Neural progenitor cell (in vitro differentiated cells): ENCODE measurements at regions not wholly inside any gene's neighbourhood (a gene's known extent, or its start where the extent isn't known, plus 50 kb on each side); places are given as distances from the start of the nearest gene placed in this dataset.
A peak's percentile ranks its signal among the peaks of the same experiment; 100 is the strongest.

Experiments
- DNase-seq: peaks from one replicate; pipeline ENCODE4 v3.0.0-alpha.2; 2016; ENCODE audit warnings: low spot score
- H2AFZ ChIP-seq: fragments of 200-600 bp; sonication (generic); replicated peaks from 2 replicates; pipeline ENCODE4 v1.6.1; 2016; ENCODE audit warnings: antibody characterized with exemption
- H3F3A ChIP-seq: fragments of 200-600 bp; sonication (generic); 2 replicates; pipeline ENCODE4 v1.6.1; 2016; ENCODE audit warnings: antibody characterized with exemption, low read depth
- H3K27ac ChIP-seq: fragments of 200-600 bp; sonication (generic); 2 replicates; pipeline ENCODE4 v1.5.1; 2016; ENCODE audit warnings: mild to moderate bottlenecking
- H3K27me3 ChIP-seq: fragments of 200-600 bp; sonication (generic); 2 replicates; pipeline ENCODE4 v1.6.1; 2016; ENCODE audit warnings: mild to moderate bottlenecking, moderate library complexity
- H3K36me3 ChIP-seq: fragments of 200-600 bp; sonication (generic); 2 replicates; pipeline ENCODE4 v1.5.1; 2016
- H3K4me1 ChIP-seq: fragments of 200-600 bp; sonication (generic); 2 replicates; pipeline ENCODE4 v1.6.1; 2016; ENCODE audit warnings: mixed run types
- H3K4me2 ChIP-seq: fragments of 200-600 bp; sonication (generic); 2 replicates; pipeline ENCODE4 v1.6.1; 2016
- H3K4me3 ChIP-seq: fragments of 200-600 bp; sonication (generic); 2 replicates; pipeline ENCODE4 v1.5.1; 2016
- H3K79me2 ChIP-seq: fragments of 200-600 bp; sonication (generic); 2 replicates; pipeline ENCODE4 v1.6.1; 2016; ENCODE audit warnings: low read depth
- H3K9ac ChIP-seq: fragments of 200-600 bp; sonication (generic); 2 replicates; pipeline ENCODE4 v1.6.1; 2016
- H3K9me3 ChIP-seq: fragments of 200-600 bp; sonication (generic); 2 replicates; pipeline ENCODE4 v1.5.1; 2016; ENCODE audit warnings: low read depth
- H4K20me1 ChIP-seq: fragments of 200-600 bp; sonication (generic); 2 replicates; pipeline ENCODE4 v1.6.1; 2016; ENCODE audit warnings: low read depth
- H3K27ac Mint-ChIP-seq: 3 replicates; pipeline ENCODE4 v1.8.0; 2021; ENCODE audit warnings: mixed read lengths
- H3K27me3 Mint-ChIP-seq: 2 replicates; pipeline ENCODE4 v1.8.0; 2022; ENCODE audit warnings: low read depth, mild to moderate bottlenecking, inconsistent platforms, moderate library complexity, mixed read lengths; ENCODE audit not compliant: insufficient read depth
- H3K36me3 Mint-ChIP-seq: 3 replicates; pipeline ENCODE4 v1.8.0; 2021; ENCODE audit warnings: mixed read lengths
- H3K4me1 Mint-ChIP-seq: 3 replicates; pipeline ENCODE4 v1.8.0; 2021; ENCODE audit warnings: mixed read lengths
- H3K4me3 Mint-ChIP-seq: 3 replicates; pipeline ENCODE4 v1.8.0; 2021; ENCODE audit warnings: mild to moderate bottlenecking, moderate library complexity, mixed read lengths
- H3K9me3 Mint-ChIP-seq: 3 replicates; pipeline ENCODE4 v1.8.0; 2020; ENCODE audit warnings: mixed read lengths
- EZH2 ChIP-seq: fragments of 200-600 bp; sonication (generic); IDR thresholded peaks from 2 replicates; pipeline ENCODE4 v1.6.1; 2017; ENCODE audit warnings: antibody characterized with exemption, mild to moderate bottlenecking, moderate library complexity
- EZH2phosphoT487 ChIP-seq: fragments of 200-600 bp; sonication (generic); IDR thresholded peaks from 2 replicates; pipeline ENCODE4 v1.6.1; 2017; ENCODE audit warnings: antibody characterized with exemption
- TF ChIP-seq, protein P1 (sequence below): fragments of 200-600 bp; sonication (generic); IDR thresholded peaks from 2 replicates; pipeline ENCODE4 v1.5.1; 2017; ENCODE audit warnings: antibody characterized with exemption, mild to moderate bottlenecking

DNA sequence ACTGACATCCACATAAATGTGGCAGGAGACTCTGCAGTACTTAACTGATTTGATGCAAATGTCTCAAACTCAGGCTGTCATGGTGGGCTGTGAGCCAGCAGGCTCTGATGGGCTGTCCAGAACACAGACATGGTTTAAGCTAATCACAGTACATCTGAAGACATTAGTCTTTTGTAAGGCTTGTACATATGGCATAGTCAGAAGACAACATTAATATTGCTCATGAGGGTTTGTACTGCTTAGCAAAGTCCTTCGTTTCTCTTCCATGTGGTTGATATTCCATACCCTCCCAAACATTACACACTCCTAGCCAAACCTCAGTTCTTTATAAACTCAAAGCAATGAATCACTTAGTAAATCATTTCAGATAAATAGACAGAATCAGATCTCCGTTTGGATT lies 330.6 kb downstream of the RND3 start:
- Histone ChIP-seq H3K9me3 (no peaks in the 10 kb centered on the region), H3K4me1 (no peaks in the 10 kb centered on the region), H2AFZ (peak overlapping the region; percentile 85)

DNA sequence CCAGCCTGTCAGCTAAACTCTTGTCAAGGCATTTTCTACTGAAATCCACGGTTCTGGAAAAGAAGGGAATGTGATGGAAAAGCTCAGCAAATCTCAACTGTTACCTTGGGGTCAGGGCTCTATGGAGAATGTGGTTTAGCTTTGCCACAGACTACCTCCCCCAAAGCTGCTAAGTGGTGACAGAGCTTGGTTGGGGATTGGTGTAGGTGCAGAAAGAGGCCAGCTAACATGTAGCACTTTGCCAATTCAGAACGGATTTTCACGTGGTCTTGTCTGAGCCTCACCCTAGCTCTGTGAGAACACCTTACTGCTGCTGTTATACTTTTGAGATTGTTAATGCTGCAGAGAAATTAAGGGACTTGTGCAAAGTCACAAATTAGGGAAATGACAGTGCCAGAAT lies 331.1 kb downstream of the RND3 start:
- H3K4me1 Mint-ChIP-seq, result no peaks in the 10 kb centered on the region
- Histone ChIP-seq H3F3A (no peaks in the 10 kb centered on the region), H3K27me3 (no peaks in the 10 kb centered on the region), H4K20me1 (no peaks in the 10 kb centered on the region), H3K4me1 (no peaks in the 10 kb centered on the region), H3K4me2 (no peak overlapping the region), H3K27ac (no peak overlapping the region), H3K36me3 (no peaks in the 10 kb centered on the region), H3K9ac (no peak overlapping the region), H2AFZ (peak overlapping the region; percentile 85), H3K79me2 (no peaks in the 10 kb centered on the region), H3K9me3 (no peaks in the 10 kb centered on the region), H3K4me3 (no peak overlapping the region)
- no peak for DNase-seq
- no peaks in the 10 kb centered on the region for H3K36me3 Mint-ChIP-seq
- no peaks in the 10 kb centered on the region for H3K9me3 Mint-ChIP-seq
- no peak overlapping the region for H3K27ac Mint-ChIP-seq
- H3K27me3 Mint-ChIP-seq, result no peaks in the 10 kb centered on the region
- H3K4me3 Mint-ChIP-seq, result no peak overlapping the region
- no peak for TF ChIP-seq EZH2
- TF ChIP-seq, protein P1, sequence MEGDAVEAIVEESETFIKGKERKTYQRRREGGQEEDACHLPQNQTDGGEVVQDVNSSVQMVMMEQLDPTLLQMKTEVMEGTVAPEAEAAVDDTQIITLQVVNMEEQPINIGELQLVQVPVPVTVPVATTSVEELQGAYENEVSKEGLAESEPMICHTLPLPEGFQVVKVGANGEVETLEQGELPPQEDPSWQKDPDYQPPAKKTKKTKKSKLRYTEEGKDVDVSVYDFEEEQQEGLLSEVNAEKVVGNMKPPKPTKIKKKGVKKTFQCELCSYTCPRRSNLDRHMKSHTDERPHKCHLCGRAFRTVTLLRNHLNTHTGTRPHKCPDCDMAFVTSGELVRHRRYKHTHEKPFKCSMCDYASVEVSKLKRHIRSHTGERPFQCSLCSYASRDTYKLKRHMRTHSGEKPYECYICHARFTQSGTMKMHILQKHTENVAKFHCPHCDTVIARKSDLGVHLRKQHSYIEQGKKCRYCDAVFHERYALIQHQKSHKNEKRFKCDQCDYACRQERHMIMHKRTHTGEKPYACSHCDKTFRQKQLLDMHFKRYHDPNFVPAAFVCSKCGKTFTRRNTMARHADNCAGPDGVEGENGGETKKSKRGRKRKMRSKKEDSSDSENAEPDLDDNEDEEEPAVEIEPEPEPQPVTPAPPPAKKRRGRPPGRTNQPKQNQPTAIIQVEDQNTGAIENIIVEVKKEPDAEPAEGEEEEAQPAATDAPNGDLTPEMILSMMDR, result no peak
- no peak for TF ChIP-seq EZH2phosphoT487

More for the DNA sequence above, 330.6 kb downstream of the RND3 start:
- no peaks in the 10 kb centered on the region for H3K9me3 Mint-ChIP-seq
- H3K27ac ChIP-seq, result no peak overlapping the region
- H3K4me2 ChIP-seq, result no peak overlapping the region
- no peak overlapping the region for H3K9ac ChIP-seq
- H3K27ac Mint-ChIP-seq, result no peak overlapping the region
- H3K36me3 ChIP-seq, result no peaks in the 10 kb centered on the region
- H3K4me3 Mint-ChIP-seq, result no peak overlapping the region
- no peaks in the 10 kb centered on the region for H3K4me1 Mint-ChIP-seq
- no peak for DNase-seq
- no peaks in the 10 kb centered on the region for H3F3A ChIP-seq
- no peak overlapping the region for H3K4me3 ChIP-seq
- no peaks in the 10 kb centered on the region for H3K27me3 Mint-ChIP-seq
- H3K36me3 Mint-ChIP-seq, result no peaks in the 10 kb centered on the region
- H3K27me3 ChIP-seq, result no peaks in the 10 kb centered on the region
- H3K79me2 ChIP-seq, result no peaks in the 10 kb centered on the region
- TF ChIP-seq, protein P1, result no peak
- TF ChIP-seq EZH2phosphoT487, result no peak
- TF ChIP-seq EZH2, result no peak
- no peaks in the 10 kb centered on the region for H4K20me1 ChIP-seq

DNA sequence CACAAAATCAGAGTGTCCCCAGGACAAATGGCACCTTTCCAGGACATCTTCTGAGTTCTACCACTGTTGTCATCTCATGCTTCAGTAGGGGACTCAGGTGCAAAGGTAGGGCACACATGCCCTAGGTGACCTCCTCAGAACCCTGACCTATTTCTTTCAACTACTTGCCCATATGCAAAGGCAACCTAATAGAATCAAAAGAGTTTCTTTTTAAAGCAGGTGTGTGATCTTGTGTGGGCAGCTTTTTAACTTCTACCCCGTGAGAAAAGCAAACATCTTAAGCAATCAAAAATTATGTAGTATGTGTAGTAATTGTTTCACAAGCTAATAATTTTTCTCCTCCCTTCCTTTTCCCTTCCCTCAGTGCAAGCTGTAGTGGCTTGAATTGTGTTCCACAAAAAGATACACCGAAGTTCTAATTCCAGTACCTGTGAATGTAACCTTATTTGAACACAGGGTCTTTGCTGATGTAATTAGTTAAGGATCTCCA lies 333.1 kb downstream of the RND3 start:
- Mint-ChIP-seq H3K9me3 (no peaks in the 10 kb centered on the region), H3K4me1 (no peaks in the 10 kb centered on the region), H3K27me3 (no peaks in the 10 kb centered on the region), H3K27ac (no peak overlapping the region), H3K4me3 (no peak overlapping the region), H3K36me3 (no peaks in the 10 kb centered on the region)
- Histone ChIP-seq H3K9me3 (no peaks in the 10 kb centered on the region), H3K4me2 (no peak overlapping the region), H3K27ac (no peak overlapping the region), H4K20me1 (no peaks in the 10 kb centered on the region), H3K9ac (no peak overlapping the region), H3K79me2 (no peaks in the 10 kb centered on the region), H3K4me1 (no peaks in the 10 kb centered on the region), H3F3A (no peaks in the 10 kb centered on the region), H3K36me3 (no peaks in the 10 kb centered on the region), H3K4me3 (no peak overlapping the region), H2AFZ (peak overlapping the region; percentile 56), H3K27me3 (no peaks in the 10 kb centered on the region)
- TF ChIP-seq EZH2 (no peak), EZH2phosphoT487 (no peak)
- TF ChIP-seq, protein P1, result no peak
- DNase-seq, result no peak
